Activated CD4-positive, alpha-beta T cell treated with anti-CD3 and anti-CD28 coated beads, Interleukin-2, amount 50 U/mL, for 16 hours (primary cell): ENCODE measurements at regions not wholly inside any gene's neighbourhood (a gene's known extent, or its start where the extent isn't known, plus 50 kb on each side); places are given as distances from the start of the nearest gene placed in this dataset.
A peak's percentile ranks its signal among the peaks of the same experiment; 100 is the strongest.
"Not testable (repeated sequence)": the region's sequence is repeated elsewhere in the genome, so short reads cannot be mapped to it uniquely, and the experiment has no call there.

Experiments used
- DNase-seq: peaks from one replicate; pipeline ENCODE4 v3.0.0-alpha.2; 2020

GRCh38 chr13:46498650-46499049 lies 54.3 kb upstream of the LRCH1 start:
- no peak for DNase-seq

- no peak for DNase-seq
Measured at GRCh38 chr13:46496086-46496485, 56.9 kb upstream of the LRCH1 start.

GRCh38 chr13:46495651-46496050 lies 57.3 kb upstream of the LRCH1 start:
- no peak for DNase-seq

- DNase-seq: no peak
Measured at GRCh38 chr13:46495066-46495465, 57.9 kb upstream of the LRCH1 start.

- DNase-seq: peak; percentile 41
Measured at GRCh38 chr13:46492946-46493345, 60.0 kb upstream of the LRCH1 start.

- no peak for DNase-seq
Measured at GRCh38 chr13:46491641-46492040, 61.3 kb upstream of the LRCH1 start.

- not testable (repeated sequence) for DNase-seq
Measured at GRCh38 chr13:46490713-46491112, 62.3 kb upstream of the LRCH1 start.

- DNase-seq: peak; percentile 21
Measured at GRCh38 chr13:46490129-46490528, 62.8 kb upstream of the LRCH1 start.

GRCh38 chr13:46489586-46490023 lies 63.4 kb upstream of the LRCH1 start:
- no peak for DNase-seq

GRCh38 chr13:46487748-46488147 lies 65.2 kb upstream of the LRCH1 start:
- peak; percentile 19 for DNase-seq

- DNase-seq: no peak
Measured at GRCh38 chr13:46486270-46486669, 66.7 kb upstream of the LRCH1 start.

GRCh38 chr13:46484561-46484960 lies 68.4 kb upstream of the LRCH1 start:
- DNase-seq: no peak

- DNase-seq: no peak
Measured at GRCh38 chr13:46481166-46481565, 71.8 kb upstream of the LRCH1 start.

GRCh38 chr13:46480131-46480530 lies 72.8 kb upstream of the LRCH1 start:
- DNase-seq: no peak

- no peak for DNase-seq
Measured at GRCh38 chr13:46479691-46480090, 73.3 kb upstream of the LRCH1 start.

- DNase-seq: no peak
Measured at GRCh38 chr13:46479283-46479682, 73.7 kb upstream of the LRCH1 start.

GRCh38 chr13:46478651-46479050 lies 74.3 kb upstream of the LRCH1 start:
- DNase-seq: no peak

- DNase-seq: no peak
Measured at GRCh38 chr13:46476174-46476573, 76.8 kb upstream of the LRCH1 start.

GRCh38 chr13:46475541-46475991 lies 77.4 kb upstream of the LRCH1 start:
- no peak for DNase-seq

- no peak for DNase-seq
Measured at GRCh38 chr13:46473806-46474205, 79.2 kb upstream of the LRCH1 start.

GRCh38 chr13:46472384-46472783 lies 80.6 kb upstream of the LRCH1 start:
- DNase-seq: no peak

GRCh38 chr13:46469699-46470098 lies 82.6 kb upstream of the RUBCNL start:
- DNase-seq: not testable (repeated sequence)

- DNase-seq: no peak
Measured at GRCh38 chr13:46468570-46469463, 81.8 kb upstream of the RUBCNL start.

- DNase-seq: not testable (repeated sequence)
Measured at GRCh38 chr13:46467694-46468093, 80.6 kb upstream of the RUBCNL start.

GRCh38 chr13:46466074-46466473 lies 79.0 kb upstream of the RUBCNL start:
- not testable (repeated sequence) for DNase-seq
